SU-DHL-6 (cell line): ENCODE measurements at regions not wholly inside any gene's neighbourhood (a gene's known extent, or its start where the extent isn't known, plus 50 kb on each side); places are given as distances from the start of the nearest gene placed in this dataset.

Source experiments
- H2AFZ ChIP-seq: fragments of 200-600 bp; sonication (generic); 2 replicates; pipeline ENCODE4 v1.6.1; 2014; ENCODE audit warnings: low read depth, mild to moderate bottlenecking, moderate library complexity, mixed read lengths, antibody characterized with exemption, low read length; ENCODE audit not compliant: severe bottlenecking
- H3F3A ChIP-seq: fragments of 200-600 bp; shearing (Covaris generic); 2 replicates; pipeline ENCODE4 v1.6.0; 2016; ENCODE audit warnings: antibody characterized with exemption, mild to moderate bottlenecking; ENCODE audit not compliant: insufficient read depth
- H3K27ac ChIP-seq: fragments of 200-600 bp; sonication (generic); 2 replicates; pipeline ENCODE4 v1.5.1; 2016; ENCODE audit warnings: low read depth, mild to moderate bottlenecking, low read length, moderate library complexity, mixed read lengths
- H3K27me3 ChIP-seq: fragments of 200-600 bp; sonication (generic), shearing (Covaris generic); 2 replicates; pipeline ENCODE4 v1.6.0; 2014; ENCODE audit warnings: mild to moderate bottlenecking, low read length
- H3K36me3 ChIP-seq: fragments of 200-600 bp; sonication (generic); 2 replicates; pipeline ENCODE4 v1.6.1; 2014; ENCODE audit warnings: mild to moderate bottlenecking, low read length, mixed read lengths
- H3K4me2 ChIP-seq: fragments of 300-600, 200-600 bp; shearing (Covaris generic), sonication (generic); 2 replicates; pipeline ENCODE4 v1.6.0; 2014; ENCODE audit warnings: low read length, low read depth, mild to moderate bottlenecking; ENCODE audit not compliant: poor library complexity, severe bottlenecking
- H3K4me3 ChIP-seq: fragments of 200-600 bp; sonication (generic); 2 replicates; pipeline ENCODE4 v1.5.1; 2014; ENCODE audit warnings: antibody characterized with exemption, low read length, mild to moderate bottlenecking, mixed read lengths; ENCODE audit not compliant: insufficient read depth, poor library complexity, severe bottlenecking
- H3K79me2 ChIP-seq: fragments of 200-600 bp; sonication (generic); 2 replicates; pipeline ENCODE4 v1.6.1; 2014; ENCODE audit warnings: mild to moderate bottlenecking, low read length, moderate library complexity; ENCODE audit not compliant: insufficient read depth
- H3K9ac ChIP-seq: fragments of 200-600 bp; sonication (generic); 2 replicates; pipeline ENCODE4 v1.7.0; 2014; ENCODE audit warnings: mild to moderate bottlenecking, low read length
- H3K9me2 ChIP-seq: fragments of 200-600 bp; sonication (generic); replicated peaks from 2 replicates; pipeline ENCODE4 v1.6.1; 2014; ENCODE audit warnings: low read length; ENCODE audit not compliant: insufficient read depth
- H3K9me3 ChIP-seq: fragments of 200-600 bp; sonication (generic); 2 replicates; pipeline ENCODE4 v1.6.1; 2014; ENCODE audit warnings: low read length, mixed read lengths; ENCODE audit not compliant: insufficient read depth
- H4K20me1 ChIP-seq: fragments of 200-600 bp; sonication (generic); 2 replicates; pipeline ENCODE4 v1.6.1; 2014; ENCODE audit warnings: low read depth, mild to moderate bottlenecking, antibody characterized with exemption, low read length, moderate library complexity, mixed read lengths
- CTCF ChIP-seq: fragments of 200-600 bp; sonication (generic); IDR thresholded peaks from one replicate; pipeline ENCODE4 v1.5.1; 2017; ENCODE audit warnings: antibody characterized with exemption, mild to moderate bottlenecking, low read length, moderate library complexity; ENCODE audit not compliant: insufficient read depth, poor library complexity, severe bottlenecking
- EZH2phosphoT487 ChIP-seq: fragments of 200-600 bp; sonication (generic), shearing (Covaris generic); conservative IDR thresholded peaks from 2 replicates; pipeline ENCODE4 v1.6.1; 2018; ENCODE audit warnings: mild to moderate bottlenecking, antibody characterized with exemption, low read length, moderate library complexity, mixed read lengths

- no peak for TF ChIP-seq EZH2phosphoT487
- no peak for TF ChIP-seq CTCF
- Histone ChIP-seq H3K9me2 (no peaks in the 10 kb centered on the region), H3K27me3 (no peaks in the 10 kb centered on the region), H3K4me3 (no peak overlapping the region), H3F3A (no peaks in the 10 kb centered on the region), H3K9ac (no peak overlapping the region), H4K20me1 (no peaks in the 10 kb centered on the region), H2AFZ (no peak overlapping the region), H3K79me2 (no peaks in the 10 kb centered on the region), H3K36me3 (no peaks in the 10 kb centered on the region), H3K27ac (no peak overlapping the region), H3K9me3 (no peaks in the 10 kb centered on the region), H3K4me2 (no peak overlapping the region)
Measured at GRCh38 chr3:116951610-116952009, 242.0 kb downstream of the TUSC7 start.

DNA sequence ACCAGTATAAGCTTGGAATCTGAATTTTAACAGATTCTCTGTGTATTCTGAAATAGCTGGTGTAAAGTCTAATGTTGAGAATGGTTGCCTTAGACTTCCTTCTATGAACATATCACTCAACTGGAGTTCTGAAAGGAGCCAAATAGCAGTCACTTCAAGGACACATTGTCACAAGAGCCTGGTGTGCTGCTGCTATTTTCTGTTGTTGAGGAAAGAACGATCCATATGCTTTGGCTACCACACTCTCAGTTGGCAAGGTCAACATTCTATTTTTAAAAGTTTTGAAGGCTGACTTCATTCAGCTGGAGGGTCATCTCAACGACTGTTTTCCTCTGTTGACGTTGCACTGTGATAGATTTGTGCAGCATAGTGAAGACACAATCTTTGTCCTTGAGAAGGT is 248.7 kb downstream of the TUSC7 start:
- no peak overlapping the region for H3K4me3 ChIP-seq
- TF ChIP-seq CTCF (no peak), EZH2phosphoT487 (no peak)
- H3K79me2 ChIP-seq = no peaks in the 10 kb centered on the region
- H3K27ac ChIP-seq = no peak overlapping the region
- H3K36me3 ChIP-seq = no peaks in the 10 kb centered on the region
- no peaks in the 10 kb centered on the region for H3K9me2 ChIP-seq
- no peaks in the 10 kb centered on the region for H3K27me3 ChIP-seq
- no peak overlapping the region for H3K9ac ChIP-seq
- no peaks in the 10 kb centered on the region for H3F3A ChIP-seq
- no peaks in the 10 kb centered on the region for H4K20me1 ChIP-seq
- H3K4me2 ChIP-seq = no peak overlapping the region
- H3K9me3 ChIP-seq = no peaks in the 10 kb centered on the region
- no peak overlapping the region for H2AFZ ChIP-seq

GRCh38 chr3:116961106-116961505 is 251.5 kb downstream of the TUSC7 start:
- no peaks in the 10 kb centered on the region for H3K27me3 ChIP-seq
- H3K9ac ChIP-seq = no peak overlapping the region
- H3K9me3 ChIP-seq = no peaks in the 10 kb centered on the region
- H3K9me2 ChIP-seq = no peaks in the 10 kb centered on the region
- H3F3A ChIP-seq = no peaks in the 10 kb centered on the region
- no peaks in the 10 kb centered on the region for H4K20me1 ChIP-seq
- no peak overlapping the region for H2AFZ ChIP-seq
- no peaks in the 10 kb centered on the region for H3K36me3 ChIP-seq
- TF ChIP-seq EZH2phosphoT487 = no peak
- TF ChIP-seq CTCF = no peak
- no peak overlapping the region for H3K4me2 ChIP-seq
- H3K4me3 ChIP-seq = no peak overlapping the region
- no peak overlapping the region for H3K27ac ChIP-seq
- no peaks in the 10 kb centered on the region for H3K79me2 ChIP-seq

GRCh38 chr3:116963802-116964201 is 254.2 kb downstream of the TUSC7 start:
- H3K9ac ChIP-seq = no peak overlapping the region
- no peak overlapping the region for H3K27ac ChIP-seq
- H3K79me2 ChIP-seq = no peaks in the 10 kb centered on the region
- H3K4me2 ChIP-seq = no peak overlapping the region
- H3K27me3 ChIP-seq = no peaks in the 10 kb centered on the region
- H3F3A ChIP-seq = no peaks in the 10 kb centered on the region
- no peak overlapping the region for H3K4me3 ChIP-seq
- H3K9me2 ChIP-seq = no peaks in the 10 kb centered on the region
- H3K9me3 ChIP-seq = no peaks in the 10 kb centered on the region
- TF ChIP-seq CTCF = no peak
- TF ChIP-seq EZH2phosphoT487 = no peak
- no peaks in the 10 kb centered on the region for H3K36me3 ChIP-seq
- H4K20me1 ChIP-seq = no peaks in the 10 kb centered on the region
- H2AFZ ChIP-seq = no peak overlapping the region
